Fibroblast of lung (primary cell): ENCODE measurements at regions not wholly inside any gene's neighbourhood (a gene's known extent, or its start where the extent isn't known, plus 50 kb on each side); places are given as distances from the start of the nearest gene placed in this dataset.

ENCODE experiments used
- DNase-seq, 2 donors: peaks; one replicate each; pipeline versions ENCODE4 v3.0.0 to v3.0.0-alpha.2; 2010; ENCODE audit warnings: low read depth in 2 of 2
- H2AFZ ChIP-seq: 2 replicates; pipeline ENCODE4 v1.5.1; 2012; ENCODE audit warnings: low read length, control low read depth, inconsistent platforms
- H3K27ac ChIP-seq: 2 replicates; pipeline ENCODE4 v1.5.1; 2011; ENCODE audit warnings: low read length, control low read depth; ENCODE audit not compliant: insufficient read depth
- H3K27me3 ChIP-seq: 2 replicates; pipeline ENCODE4 v1.5.1; 2011; ENCODE audit warnings: mild to moderate bottlenecking, low read length; ENCODE audit not compliant: control insufficient read depth, insufficient read depth
- H3K36me3 ChIP-seq: 2 replicates; pipeline ENCODE4 v1.5.1; 2011; ENCODE audit warnings: low read length; ENCODE audit not compliant: control insufficient read depth, insufficient read depth
- H3K4me1 ChIP-seq: 2 replicates; pipeline ENCODE4 v1.5.1; 2011; ENCODE audit warnings: low read length; ENCODE audit not compliant: control insufficient read depth, insufficient read depth; ENCODE audit errors: extremely low read depth
- H3K4me2 ChIP-seq: 2 replicates; pipeline ENCODE4 v1.5.1; 2011; ENCODE audit warnings: low read length, control low read depth; ENCODE audit not compliant: insufficient read depth; ENCODE audit errors: extremely low read depth
- H3K4me3 ChIP-seq, 4 experiments: fragments of 200-600 bp in 1 of 4; sonication (generic) in 1 of 4; replicated peaks in 1 of 4; 2 replicates each; pipeline ENCODE4 v1.5.1; 2011 to 2016; ENCODE audit warnings: low read length in 4 of 4, low read depth in 3 of 4, mild to moderate bottlenecking in 3 of 4, control low read depth in 2 of 4, inconsistent platforms in 1 of 4, mixed read lengths in 1 of 4; ENCODE audit not compliant: insufficient read depth in 1 of 4; ENCODE audit errors: control extremely low read depth in 1 of 4
- H3K79me2 ChIP-seq: 2 replicates; pipeline ENCODE4 v1.5.1; 2012; ENCODE audit warnings: mild to moderate bottlenecking, low read length, inconsistent platforms; ENCODE audit not compliant: control insufficient read depth, insufficient read depth
- H3K9ac ChIP-seq: 2 replicates; pipeline ENCODE4 v1.5.1; 2011; ENCODE audit warnings: mild to moderate bottlenecking, low read length, control low read depth; ENCODE audit not compliant: insufficient read depth
- H3K9me3 ChIP-seq: 2 replicates; pipeline ENCODE4 v1.5.1; 2012; ENCODE audit warnings: low read depth, low read length; ENCODE audit not compliant: control insufficient read depth, insufficient read depth
- H4K20me1 ChIP-seq: 2 replicates; pipeline ENCODE4 v1.5.1; 2011; ENCODE audit warnings: low read length; ENCODE audit not compliant: control insufficient read depth, insufficient read depth; ENCODE audit errors: extremely low read depth
- CTCF ChIP-seq, 2 donors: IDR thresholded peaks in 1 of 2; conservative IDR thresholded peaks in 1 of 2; 1 replicate in 1 of 2; 2 replicates in 1 of 2; pipeline ENCODE4 v1.5.1; 2011 to 2012; ENCODE audit warnings: low read length in 2 of 2, control low read depth in 1 of 2, inconsistent platforms in 1 of 2, low read depth in 1 of 2, mild to moderate bottlenecking in 1 of 2
- EZH2 ChIP-seq: IDR thresholded peaks from 2 replicates; pipeline ENCODE4 v1.5.1; 2012; ENCODE audit warnings: low read length, control low read depth, mild to moderate bottlenecking; ENCODE audit errors: missing control alignments

- Histone ChIP-seq H3K36me3 (no peaks in the 10 kb centered on the region), H3K4me3 (no peak overlapping the region), H3K79me2 (no peaks in the 10 kb centered on the region), H3K9me3 (no peaks in the 10 kb centered on the region), H2AFZ (no peak overlapping the region), H3K4me1 (no peaks in the 10 kb centered on the region), H3K4me2 (no peak overlapping the region), H3K27me3 (no peaks in the 10 kb centered on the region), H3K9ac (no peak overlapping the region), H3K27ac (no peak overlapping the region), H4K20me1 (no peaks in the 10 kb centered on the region)
- no peak for TF ChIP-seq CTCF (conservative IDR thresholded peaks at IDR 0.05 in 1 of 2, IDR thresholded peaks at IDR 0.05 in 1 of 2; ENCODE audit: low read depth in 1 of 2, low read length in 2 of 2)
- no peak for TF ChIP-seq EZH2
- DNase-seq: no peak
Observed at GRCh38 chr12:33724867-33725266, 285.2 kb upstream of the SYT10 start.

- Histone ChIP-seq H3K9ac (no peak overlapping the region), H3K4me3 (no peak overlapping the region), H2AFZ (no peak overlapping the region), H3K79me2 (no peaks in the 10 kb centered on the region), H3K36me3 (no peaks in the 10 kb centered on the region), H3K4me2 (no peak overlapping the region), H3K27me3 (no peaks in the 10 kb centered on the region), H3K9me3 (no peaks in the 10 kb centered on the region), H4K20me1 (no peaks in the 10 kb centered on the region), H3K27ac (no peak overlapping the region), H3K4me1 (no peaks in the 10 kb centered on the region)
- no peak for DNase-seq
- TF ChIP-seq CTCF (conservative IDR thresholded peaks at IDR 0.05 in 1 of 2, IDR thresholded peaks at IDR 0.05 in 1 of 2; ENCODE audit: low read depth in 1 of 2, low read length in 2 of 2) (no peak), EZH2 (no peak)
Observed at GRCh38 chr12:33734871-33735270, 287.4 kb upstream of the ALG10 start.

- Histone ChIP-seq H3K4me2 (no peak overlapping the region), H3K4me3 (no peak overlapping the region), H4K20me1 (no peaks in the 10 kb centered on the region), H3K36me3 (no peaks in the 10 kb centered on the region), H3K9me3 (no peaks in the 10 kb centered on the region), H3K79me2 (no peaks in the 10 kb centered on the region), H3K27me3 (no peaks in the 10 kb centered on the region), H3K9ac (no peak overlapping the region), H3K4me1 (no peaks in the 10 kb centered on the region), H3K27ac (no peak overlapping the region), H2AFZ (no peak overlapping the region)
- DNase-seq: no peak
- TF ChIP-seq CTCF (conservative IDR thresholded peaks at IDR 0.05 in 1 of 2, IDR thresholded peaks at IDR 0.05 in 1 of 2; ENCODE audit: low read depth in 1 of 2, low read length in 2 of 2) (no peak), EZH2 (no peak)
Observed at GRCh38 chr12:33752854-33753253, 269.4 kb upstream of the ALG10 start.
